ENCODE measurements at regions not wholly inside any gene's neighbourhood (a gene's known extent, or its start where the extent isn't known, plus 50 kb on each side); places are given as distances from the start of the nearest gene placed in this dataset.
A peak's percentile ranks its signal among the peaks of the same experiment; 100 is the strongest.
"Not testable (repeated sequence)": the region's sequence is repeated elsewhere in the genome, so short reads cannot be mapped to it uniquely, and the experiment has no call there.

DNA sequence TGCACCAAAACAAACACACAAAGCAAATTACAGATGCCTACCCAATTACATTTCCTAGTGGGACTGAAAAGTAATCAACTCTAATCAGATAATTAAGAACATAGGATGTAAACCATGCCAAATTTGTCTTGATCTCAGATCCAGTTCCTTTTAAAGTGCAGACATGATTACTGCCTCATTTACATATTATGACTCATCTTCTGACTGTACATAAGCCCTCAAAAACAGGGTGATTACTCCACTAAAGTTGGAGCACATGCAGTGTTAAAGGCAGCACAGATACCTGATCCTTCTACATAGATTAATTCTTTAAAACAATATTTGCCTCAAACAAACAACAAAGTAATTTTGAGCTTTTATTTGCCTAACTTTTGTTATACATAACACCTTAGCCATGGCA is 337.2 kb downstream of the RPS29 start:
- Histone ChIP-seq H3K4me1 (ENCODE audit: control insufficient read depth, insufficient read depth, low read length, unreplicated experiment) (peaks cover 18% of the 10 kb centered on the region), H3K36me3 (ENCODE audit: insufficient read depth, low read length) (no peaks in the 10 kb centered on the region), H2AFZ (ENCODE audit: low read length, unreplicated experiment) (peak overlapping the region; percentile 62), H3K27ac (ENCODE audit: low read depth, low read length) (no peak overlapping the region), H3K4me3 (ENCODE audit: low read depth, low read length) (no peak overlapping the region), H3K27me3 (ENCODE audit: insufficient read depth, low read length) (0 out of 2 replicates have a peak, but pooled peaks cover 4% of the 10 kb centered on the region), H3K79me2 (ENCODE audit: control insufficient read depth, insufficient read depth, low read length, unreplicated experiment) (no peaks in the 10 kb centered on the region)

DNA sequence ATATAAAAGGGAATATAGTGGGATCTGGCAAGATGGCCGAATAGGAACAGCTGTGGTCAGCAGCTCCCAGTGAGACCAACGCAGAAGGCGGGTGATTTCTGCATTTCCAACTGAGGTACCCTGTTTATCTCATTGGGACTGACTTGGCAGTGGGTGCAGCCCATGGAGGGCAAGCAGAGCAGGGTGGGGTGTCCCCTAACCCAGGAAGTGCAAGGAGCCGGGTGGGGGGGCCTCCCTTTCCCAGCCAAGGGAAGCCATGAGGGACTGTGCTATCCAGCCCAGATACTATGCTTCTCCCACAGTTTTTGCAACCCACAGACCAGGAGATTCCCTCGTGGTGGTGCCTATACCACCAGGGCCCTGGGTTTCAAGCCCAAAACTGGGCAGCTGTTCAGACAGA is 342.4 kb downstream of the RPS29 start:
- H3K27me3 ChIP-seq (ENCODE audit: insufficient read depth, low read length); H3K36me3 ChIP-seq (ENCODE audit: insufficient read depth, low read length); H3K4me3 ChIP-seq (ENCODE audit: low read depth, low read length); H3K4me1 ChIP-seq (ENCODE audit: control insufficient read depth, insufficient read depth, low read length, unreplicated experiment); H2AFZ ChIP-seq (ENCODE audit: low read length, unreplicated experiment); H3K79me2 ChIP-seq (ENCODE audit: control insufficient read depth, insufficient read depth, low read length, unreplicated experiment); H3K27ac ChIP-seq (ENCODE audit: low read depth, low read length): not testable (repeated sequence)

DNA sequence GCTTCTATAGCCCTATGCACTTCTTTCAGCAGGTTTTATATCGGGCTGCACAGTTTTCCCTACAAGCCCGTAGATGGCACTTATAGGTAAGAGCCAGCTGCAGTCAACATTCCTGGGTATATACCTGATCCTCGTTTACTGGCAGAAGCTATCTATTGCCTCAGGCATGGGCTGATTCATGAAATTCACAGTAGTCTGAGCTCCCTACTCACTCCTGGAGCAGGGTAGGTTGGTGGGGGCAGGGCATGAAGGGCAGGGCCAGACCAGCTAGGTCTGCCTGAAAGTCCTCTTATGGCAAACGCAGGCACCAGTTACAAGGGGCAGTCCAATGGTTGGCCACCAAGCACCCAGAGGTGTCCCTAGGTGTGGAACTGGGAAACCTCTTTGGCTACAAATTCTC is 345.8 kb downstream of the RPS29 start:
- no peaks in the 10 kb centered on the region for H3K36me3 ChIP-seq (ENCODE audit: insufficient read depth, low read length)
- H3K27me3 ChIP-seq (ENCODE audit: insufficient read depth, low read length) = peaks cover 6% of the 10 kb centered on the region; the same call in 1 of the 2 replicates

DNA sequence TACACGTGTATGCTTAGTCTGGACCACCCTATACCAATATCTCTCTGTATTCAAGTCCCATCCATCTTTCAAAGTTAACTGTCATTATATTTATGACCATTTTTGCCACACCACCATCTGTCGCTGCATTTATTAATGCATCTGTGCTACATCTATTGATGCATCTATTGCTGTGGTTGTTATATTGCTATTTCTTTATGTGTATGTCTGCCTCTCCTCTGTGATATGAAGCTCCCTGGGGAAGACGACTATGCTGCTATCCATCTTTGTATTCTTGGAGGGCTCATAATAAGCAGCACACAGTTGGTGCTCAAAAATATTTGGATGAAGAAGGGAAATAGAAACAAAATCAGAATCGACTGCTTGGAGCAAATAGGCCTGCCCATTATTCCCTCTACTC is 357.6 kb downstream of the RPS29 start:
- Histone ChIP-seq H3K36me3 (ENCODE audit: insufficient read depth, low read length) (no peaks in the 10 kb centered on the region), H3K4me1 (ENCODE audit: control insufficient read depth, insufficient read depth, low read length, unreplicated experiment) (no peaks in the 10 kb centered on the region), H3K27me3 (ENCODE audit: insufficient read depth, low read length) (no peaks in the 10 kb centered on the region), H3K27ac (ENCODE audit: low read depth, low read length) (no peak overlapping the region), H2AFZ (ENCODE audit: low read length, unreplicated experiment) (no peak overlapping the region), H3K79me2 (ENCODE audit: control insufficient read depth, insufficient read depth, low read length, unreplicated experiment) (no peaks in the 10 kb centered on the region), H3K4me3 (ENCODE audit: low read depth, low read length) (no peak overlapping the region)

More for the DNA sequence above, 345.8 kb downstream of the RPS29 start:
- Histone ChIP-seq H2AFZ (ENCODE audit: low read length, unreplicated experiment) (no peak overlapping the region), H3K4me3 (ENCODE audit: low read depth, low read length) (no peak overlapping the region), H3K27ac (ENCODE audit: low read depth, low read length) (no peak overlapping the region), H3K79me2 (ENCODE audit: control insufficient read depth, insufficient read depth, low read length, unreplicated experiment) (no peaks in the 10 kb centered on the region), H3K4me1 (ENCODE audit: control insufficient read depth, insufficient read depth, low read length, unreplicated experiment) (no peaks in the 10 kb centered on the region)

DNA sequence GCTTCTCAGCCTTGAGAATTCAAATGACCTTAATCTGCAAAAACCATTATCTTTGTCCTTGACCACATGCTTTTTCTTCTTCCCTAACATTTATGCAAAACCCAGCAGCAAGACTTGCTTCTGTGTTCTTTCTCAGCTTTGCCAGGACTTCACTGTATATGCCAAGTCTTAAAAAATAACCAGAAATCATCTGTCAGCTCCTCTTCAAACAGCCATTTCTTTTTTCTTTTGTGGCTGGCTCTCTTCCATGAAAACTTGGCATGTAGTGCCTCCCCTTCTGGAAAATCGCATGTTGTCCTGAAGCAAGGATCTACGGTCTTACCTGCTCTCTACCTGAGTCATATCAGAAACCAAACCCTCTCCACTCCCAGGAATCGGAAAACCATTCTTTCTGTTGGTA is 364.9 kb downstream of the RPS29 start:
- Histone ChIP-seq H3K36me3 (ENCODE audit: insufficient read depth, low read length) (no peaks in the 10 kb centered on the region), H3K27me3 (ENCODE audit: insufficient read depth, low read length) (no peaks in the 10 kb centered on the region), H3K4me3 (ENCODE audit: low read depth, low read length) (no peak overlapping the region), H3K4me1 (ENCODE audit: control insufficient read depth, insufficient read depth, low read length, unreplicated experiment) (peaks cover 29% of the 10 kb centered on the region), H2AFZ (ENCODE audit: low read length, unreplicated experiment) (no peak overlapping the region), H3K27ac (ENCODE audit: low read depth, low read length) (no peak overlapping the region), H3K79me2 (ENCODE audit: control insufficient read depth, insufficient read depth, low read length, unreplicated experiment) (no peaks in the 10 kb centered on the region)

DNA sequence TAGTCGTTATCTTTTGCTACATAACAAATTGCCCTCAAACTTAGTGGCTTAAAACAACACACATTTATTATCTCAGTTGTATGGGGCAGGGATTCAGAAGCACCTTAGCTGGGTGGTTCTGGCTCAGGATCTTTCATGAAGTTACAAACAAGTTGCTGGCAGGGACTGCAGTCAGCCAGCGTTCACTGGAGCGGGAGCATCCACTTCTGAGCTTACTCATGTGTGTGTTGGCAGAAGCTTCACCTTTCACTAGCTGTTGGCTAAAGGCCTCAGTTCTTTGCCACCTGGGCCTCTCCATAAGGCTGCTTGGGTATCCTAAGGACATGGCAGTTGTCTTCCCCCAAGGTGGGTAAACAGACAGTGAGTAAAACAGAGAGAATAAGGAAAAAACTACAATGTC is 365.7 kb downstream of the RPS29 start:
- H3K27me3 ChIP-seq (ENCODE audit: insufficient read depth, low read length) = no peaks in the 10 kb centered on the region
- no peak overlapping the region for H2AFZ ChIP-seq (ENCODE audit: low read length, unreplicated experiment)
- H3K4me3 ChIP-seq (ENCODE audit: low read depth, low read length) = no peak overlapping the region
- no peak overlapping the region for H3K27ac ChIP-seq (ENCODE audit: low read depth, low read length)
- peaks cover 29% of the 10 kb centered on the region for H3K4me1 ChIP-seq (ENCODE audit: control insufficient read depth, insufficient read depth, low read length, unreplicated experiment)
- no peaks in the 10 kb centered on the region for H3K79me2 ChIP-seq (ENCODE audit: control insufficient read depth, insufficient read depth, low read length, unreplicated experiment)
- 0 out of 2 replicates have a peak, but pooled peaks cover 2% of the 10 kb centered on the region for H3K36me3 ChIP-seq (ENCODE audit: insufficient read depth, low read length)

DNA sequence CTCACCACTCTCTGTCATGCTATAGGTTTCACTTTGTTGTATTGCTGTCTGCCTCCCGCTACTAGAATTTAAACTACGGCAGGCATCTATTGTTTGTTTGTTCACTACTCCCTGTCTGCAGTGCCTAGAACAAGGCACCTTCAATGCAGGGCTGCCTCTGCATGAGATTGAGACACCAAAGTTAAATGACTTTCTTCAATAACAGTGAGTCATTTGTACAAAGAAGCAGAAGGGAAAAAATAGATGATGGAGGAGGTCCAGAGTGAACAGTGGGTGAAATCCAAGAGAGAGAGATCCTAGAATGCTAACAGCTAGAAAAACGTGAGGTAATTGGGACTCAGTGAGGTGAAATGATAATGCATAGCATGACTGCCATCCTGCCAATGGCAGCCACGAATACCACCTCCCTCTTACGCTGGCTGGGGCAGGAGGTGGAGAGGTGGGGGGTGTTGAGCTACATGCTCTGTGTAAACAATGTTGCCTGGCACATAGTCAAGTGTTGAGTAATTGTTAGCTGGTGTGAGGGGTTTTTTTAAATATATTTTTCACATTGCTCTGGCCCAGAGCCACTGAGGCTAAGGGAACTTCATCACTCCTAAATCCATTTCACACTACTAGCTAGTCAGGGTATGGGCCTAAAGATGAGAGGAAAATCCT is 367.6 kb downstream of the RPS29 start:
- peak overlapping the region; percentile 71 for H2AFZ ChIP-seq (ENCODE audit: low read length, unreplicated experiment)
- peak overlapping the region; percentile 34 for H3K4me3 ChIP-seq (ENCODE audit: low read depth, low read length)
- no peaks in the 10 kb centered on the region for H3K27me3 ChIP-seq (ENCODE audit: insufficient read depth, low read length)
- H3K36me3 ChIP-seq (ENCODE audit: insufficient read depth, low read length) = 0 out of 2 replicates have a peak, but pooled peaks cover 3% of the 10 kb centered on the region
- peaks cover 4% of the 10 kb centered on the region for H3K79me2 ChIP-seq (ENCODE audit: control insufficient read depth, insufficient read depth, low read length, unreplicated experiment)
- peaks cover 39% of the 10 kb centered on the region for H3K4me1 ChIP-seq (ENCODE audit: control insufficient read depth, insufficient read depth, low read length, unreplicated experiment)
- peak overlapping the region; percentile 53 for H3K27ac ChIP-seq (ENCODE audit: low read depth, low read length)

DNA sequence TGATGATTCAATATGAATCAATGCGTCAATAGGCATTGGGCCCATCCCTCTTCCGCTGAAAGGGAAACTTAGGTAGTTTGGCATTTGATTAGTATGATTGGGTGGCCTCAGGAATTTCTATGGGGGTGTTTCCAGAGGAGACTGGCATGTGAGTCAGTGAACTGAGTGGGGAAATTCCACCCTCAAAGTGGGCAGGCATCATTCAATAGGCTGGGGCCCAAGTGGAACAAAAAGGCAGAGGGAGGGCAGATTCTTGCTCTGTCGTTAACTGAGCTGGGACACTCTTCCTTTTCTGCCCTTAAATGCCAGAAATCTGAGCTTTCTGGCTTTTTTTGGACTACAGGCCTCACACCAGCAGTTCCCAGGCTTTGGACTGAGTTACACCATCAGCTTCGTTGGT is 373.5 kb downstream of the RPS29 start:
- Histone ChIP-seq H3K4me3 (ENCODE audit: low read depth, low read length) (peak overlapping the region; percentile 66), H3K27me3 (ENCODE audit: insufficient read depth, low read length) (no peaks in the 10 kb centered on the region), H3K79me2 (ENCODE audit: control insufficient read depth, insufficient read depth, low read length, unreplicated experiment) (peaks cover 4% of the 10 kb centered on the region), H3K36me3 (ENCODE audit: insufficient read depth, low read length) (0 out of 2 replicates have a peak, but pooled peaks cover 3% of the 10 kb centered on the region), H2AFZ (ENCODE audit: low read length, unreplicated experiment) (peak overlapping the region; percentile 30), H3K27ac (ENCODE audit: low read depth, low read length) (peak overlapping the region; percentile 91), H3K4me1 (ENCODE audit: control insufficient read depth, insufficient read depth, low read length, unreplicated experiment) (peaks cover 33% of the 10 kb centered on the region)

DNA sequence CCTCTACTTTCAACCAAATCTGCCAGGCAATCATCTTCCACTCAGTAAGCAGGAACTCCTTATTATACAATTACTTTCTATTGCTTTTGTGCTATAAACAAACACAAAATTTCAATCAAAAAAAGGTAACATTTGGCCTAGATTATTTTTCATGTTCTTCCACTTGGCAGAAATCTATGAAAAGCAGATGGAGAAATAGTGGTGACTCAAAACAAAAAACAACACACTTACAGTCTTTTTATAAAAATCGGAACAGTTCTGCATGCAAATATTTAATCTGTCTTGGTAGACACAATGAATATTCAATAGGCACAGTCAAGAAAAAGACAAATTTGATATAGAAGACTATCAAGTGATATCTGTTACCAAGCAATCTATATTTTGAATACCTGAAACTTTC is 376.8 kb downstream of the RPS29 start:
- no peaks in the 10 kb centered on the region for H3K36me3 ChIP-seq (ENCODE audit: insufficient read depth, low read length)
- H2AFZ ChIP-seq (ENCODE audit: low read length, unreplicated experiment) = no peak overlapping the region
- H3K27me3 ChIP-seq (ENCODE audit: insufficient read depth, low read length) = no peaks in the 10 kb centered on the region
- H3K4me3 ChIP-seq (ENCODE audit: low read depth, low read length) = no peak overlapping the region
- H3K27ac ChIP-seq (ENCODE audit: low read depth, low read length) = no peak overlapping the region
- peaks cover 19% of the 10 kb centered on the region for H3K4me1 ChIP-seq (ENCODE audit: control insufficient read depth, insufficient read depth, low read length, unreplicated experiment)
- H3K79me2 ChIP-seq (ENCODE audit: control insufficient read depth, insufficient read depth, low read length, unreplicated experiment) = peaks cover under 1% of the 10 kb centered on the region

DNA sequence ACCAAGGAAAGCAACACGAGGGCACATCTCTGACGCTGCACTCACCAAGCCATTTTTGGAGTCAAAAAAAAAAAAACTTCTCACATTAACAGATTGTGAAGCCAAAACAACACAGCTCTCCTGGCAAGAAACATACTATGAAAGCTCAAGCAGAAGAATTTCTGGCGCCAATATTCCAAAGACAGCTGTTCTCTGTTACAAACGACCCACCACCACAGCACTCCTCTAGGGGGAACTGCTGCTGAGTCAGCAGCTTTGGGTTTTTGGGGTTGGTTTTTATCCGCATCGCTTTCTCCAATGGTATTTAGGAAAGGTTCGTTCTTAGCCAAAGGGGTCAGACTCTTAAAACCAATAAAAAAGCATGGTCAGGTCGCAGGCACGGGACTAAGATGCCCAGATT is 379.4 kb downstream of the RPS29 start:
- Histone ChIP-seq H2AFZ (ENCODE audit: low read length, unreplicated experiment) (no peak overlapping the region), H3K4me1 (ENCODE audit: control insufficient read depth, insufficient read depth, low read length, unreplicated experiment) (peaks cover 6% of the 10 kb centered on the region), H3K27ac (ENCODE audit: low read depth, low read length) (no peak overlapping the region), H3K4me3 (ENCODE audit: low read depth, low read length) (no peak overlapping the region), H3K79me2 (ENCODE audit: control insufficient read depth, insufficient read depth, low read length, unreplicated experiment) (no peaks in the 10 kb centered on the region), H3K36me3 (ENCODE audit: insufficient read depth, low read length) (no peaks in the 10 kb centered on the region), H3K27me3 (ENCODE audit: insufficient read depth, low read length) (no peaks in the 10 kb centered on the region)

DNA sequence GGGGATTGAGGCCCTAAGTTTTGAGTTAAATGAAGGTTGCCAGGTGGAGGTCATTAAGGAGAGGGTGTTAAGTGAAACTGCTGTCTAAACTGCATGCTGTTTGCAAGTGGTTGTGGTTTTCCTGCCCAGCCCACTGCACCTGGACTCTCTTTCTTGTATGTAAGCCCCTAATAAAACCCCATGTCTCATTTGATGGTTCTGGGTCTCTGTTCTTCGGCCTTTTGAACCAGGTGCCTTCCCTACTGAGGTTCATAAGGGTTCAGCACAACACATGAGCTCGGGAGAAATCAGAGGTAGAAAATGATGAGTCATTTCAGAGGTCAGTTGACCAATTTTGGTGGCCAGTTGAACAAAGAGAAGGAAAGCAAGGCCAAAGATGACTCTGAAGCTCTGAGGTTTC is 382.5 kb downstream of the RPS29 start:
- no peak overlapping the region for H3K4me3 ChIP-seq (ENCODE audit: low read depth, low read length)
- no peak overlapping the region for H2AFZ ChIP-seq (ENCODE audit: low read length, unreplicated experiment)

More for the DNA sequence above, 382.5 kb downstream of the RPS29 start:
- Histone ChIP-seq H3K27ac (ENCODE audit: low read depth, low read length) (no peak overlapping the region), H3K27me3 (ENCODE audit: insufficient read depth, low read length) (no peaks in the 10 kb centered on the region), H3K79me2 (ENCODE audit: control insufficient read depth, insufficient read depth, low read length, unreplicated experiment) (no peaks in the 10 kb centered on the region), H3K4me1 (ENCODE audit: control insufficient read depth, insufficient read depth, low read length, unreplicated experiment) (no peaks in the 10 kb centered on the region), H3K36me3 (ENCODE audit: insufficient read depth, low read length) (no peaks in the 10 kb centered on the region)

Measured in ACC112 (cell line).